ENCODE measurements at regions not wholly inside any gene's neighbourhood (a gene's known extent, or its start where the extent isn't known, plus 50 kb on each side); places are given as distances from the start of the nearest gene placed in this dataset.
"Not testable (repeated sequence)": the region's sequence is repeated elsewhere in the genome, so short reads cannot be mapped to it uniquely, and the experiment has no call there.

- no peak for DNase-seq (ENCODE audit: low spot score)
- in situ Hi-C loops (cut with HindIII; ENCODE audit: low sequenced_read_pairs) = no loop called here
These were observed 275.7 kb upstream of the RSPO3 start for GRCh38 chr6:126842769-126843168.

GRCh38 chr6:126848119-126848518, 270.4 kb upstream of the RSPO3 start:
- in situ Hi-C loops (cut with HindIII; ENCODE audit: low sequenced_read_pairs) = no loop called here
- DNase-seq (ENCODE audit: low spot score) = no peak

GRCh38 chr6:126867641-126868040, 250.8 kb upstream of the RSPO3 start:
- in situ Hi-C loops (cut with HindIII; ENCODE audit: low sequenced_read_pairs) = no loop called here
- no peak for DNase-seq (ENCODE audit: low spot score)

- in situ Hi-C loops (cut with HindIII; ENCODE audit: low sequenced_read_pairs) = no loop called here
- no peak for DNase-seq (ENCODE audit: low spot score)
These were observed 245.1 kb upstream of the RSPO3 start for GRCh38 chr6:126873351-126873750.

- in situ Hi-C loops (cut with HindIII; ENCODE audit: low sequenced_read_pairs) = no loop called here
- no peak for DNase-seq (ENCODE audit: low spot score)
These were observed 244.7 kb upstream of the RSPO3 start for GRCh38 chr6:126873791-126874190.

- no peak for DNase-seq (ENCODE audit: low spot score)
- in situ Hi-C loops (cut with HindIII; ENCODE audit: low sequenced_read_pairs) = no loop called here
These were observed 242.0 kb upstream of the RSPO3 start for GRCh38 chr6:126876446-126876845.

GRCh38 chr6:126880964-126881363, 237.5 kb upstream of the RSPO3 start:
- no peak for DNase-seq (ENCODE audit: low spot score)

GRCh38 chr6:126886106-126886505, 232.4 kb upstream of the RSPO3 start:
- DNase-seq (ENCODE audit: low spot score) = no peak
- in situ Hi-C loops (cut with HindIII; ENCODE audit: low sequenced_read_pairs) = no loop called here

More at GRCh38 chr6:126880964-126881363, 237.5 kb upstream of the RSPO3 start:
- in situ Hi-C loops (cut with HindIII; ENCODE audit: low sequenced_read_pairs) = no loop called here

- DNase-seq (ENCODE audit: low spot score) = no peak
- in situ Hi-C loops (cut with HindIII; ENCODE audit: low sequenced_read_pairs) = no loop called here
These were observed 229.4 kb upstream of the RSPO3 start for GRCh38 chr6:126888727-126889725.

- no peak for DNase-seq (ENCODE audit: low spot score)
- in situ Hi-C loops (cut with HindIII; ENCODE audit: low sequenced_read_pairs) = no loop called here
These were observed 228.4 kb upstream of the RSPO3 start for GRCh38 chr6:126890055-126890454.

GRCh38 chr6:126891158-126891557, 227.3 kb upstream of the RSPO3 start:
- no peak for DNase-seq (ENCODE audit: low spot score)
- in situ Hi-C loops (cut with HindIII; ENCODE audit: low sequenced_read_pairs) = no loop called here

- in situ Hi-C loops (cut with HindIII; ENCODE audit: low sequenced_read_pairs); DNase-seq (ENCODE audit: low spot score): not testable (repeated sequence)
These were observed 225.6 kb upstream of the RSPO3 start for GRCh38 chr6:126892869-126893268.

- DNase-seq (ENCODE audit: low spot score) = no peak
- in situ Hi-C loops (cut with HindIII; ENCODE audit: low sequenced_read_pairs) = no loop called here
These were observed 220.7 kb upstream of the RSPO3 start for GRCh38 chr6:126897758-126898157.

- no peak for DNase-seq (ENCODE audit: low spot score)
- in situ Hi-C loops (cut with HindIII; ENCODE audit: low sequenced_read_pairs) = no loop called here
These were observed 214.3 kb upstream of the RSPO3 start for GRCh38 chr6:126904176-126904575.

- in situ Hi-C loops (cut with HindIII; ENCODE audit: low sequenced_read_pairs) = no loop called here
- DNase-seq (ENCODE audit: low spot score) = no peak
These were observed 212.6 kb upstream of the RSPO3 start for GRCh38 chr6:126905917-126906316.

- no peak for DNase-seq (ENCODE audit: low spot score)
- in situ Hi-C loops (cut with HindIII; ENCODE audit: low sequenced_read_pairs) = no loop called here
These were observed 211.2 kb upstream of the RSPO3 start for GRCh38 chr6:126907312-126907711.

- no peak for DNase-seq (ENCODE audit: low spot score)
- in situ Hi-C loops (cut with HindIII; ENCODE audit: low sequenced_read_pairs) = no loop called here
These were observed 210.5 kb upstream of the RSPO3 start for GRCh38 chr6:126907996-126908395.

- no peak for DNase-seq (ENCODE audit: low spot score)
- in situ Hi-C loops (cut with HindIII; ENCODE audit: low sequenced_read_pairs) = no loop called here
These were observed 209.0 kb upstream of the RSPO3 start for GRCh38 chr6:126909493-126909892.

- in situ Hi-C loops (cut with HindIII; ENCODE audit: low sequenced_read_pairs) = no loop called here
- no peak for DNase-seq (ENCODE audit: low spot score)
These were observed 204.8 kb upstream of the RSPO3 start for GRCh38 chr6:126913651-126914050.

- in situ Hi-C loops (cut with HindIII; ENCODE audit: low sequenced_read_pairs) = no loop called here
- DNase-seq (ENCODE audit: low spot score) = no peak
These were observed 204.3 kb upstream of the RSPO3 start for GRCh38 chr6:126914172-126914571.

GRCh38 chr6:126914801-126915200, 203.7 kb upstream of the RSPO3 start:
- in situ Hi-C loops (cut with HindIII; ENCODE audit: low sequenced_read_pairs) = no loop called here
- no peak for DNase-seq (ENCODE audit: low spot score)

All from G401 (cell line).